ENCODE measurements at regions not wholly inside any gene's neighbourhood (a gene's known extent, or its start where the extent isn't known, plus 50 kb on each side); places are given as distances from the start of the nearest gene placed in this dataset.

DNA sequence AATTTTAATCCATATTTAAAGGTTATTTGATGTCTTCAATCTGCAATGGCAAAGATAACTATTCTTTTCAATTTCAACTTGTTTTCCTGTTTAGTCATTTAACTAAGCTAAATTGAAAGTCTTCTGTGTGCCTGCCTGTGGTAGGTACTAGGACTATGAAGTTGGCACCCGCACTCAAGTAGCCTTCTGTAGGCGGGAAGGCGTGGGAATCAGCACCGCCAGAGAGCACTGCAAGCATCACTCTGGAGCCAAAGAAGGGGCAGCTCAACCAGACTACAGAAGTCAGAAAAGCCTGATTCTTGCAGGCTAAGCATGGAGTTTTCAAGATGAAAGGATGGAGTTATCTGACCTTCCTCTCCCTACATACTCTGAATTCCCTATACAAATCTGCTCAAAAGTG is 269.0 kb upstream of the PHF14 start:
- Mint-ChIP-seq H3K27me3 (no peaks in the 10 kb centered on the region), H3K4me3 (no peak overlapping the region), H3K27ac (no peak overlapping the region), H3K36me3 (no peaks in the 10 kb centered on the region), H3K9me3 (peaks cover 2 to 11% (median 5%) of the 10 kb centered on the region in 3 donors), H3K4me1 (peaks cover 0 to 5% (median 4%) of the 10 kb centered on the region in 3 donors)

DNA sequence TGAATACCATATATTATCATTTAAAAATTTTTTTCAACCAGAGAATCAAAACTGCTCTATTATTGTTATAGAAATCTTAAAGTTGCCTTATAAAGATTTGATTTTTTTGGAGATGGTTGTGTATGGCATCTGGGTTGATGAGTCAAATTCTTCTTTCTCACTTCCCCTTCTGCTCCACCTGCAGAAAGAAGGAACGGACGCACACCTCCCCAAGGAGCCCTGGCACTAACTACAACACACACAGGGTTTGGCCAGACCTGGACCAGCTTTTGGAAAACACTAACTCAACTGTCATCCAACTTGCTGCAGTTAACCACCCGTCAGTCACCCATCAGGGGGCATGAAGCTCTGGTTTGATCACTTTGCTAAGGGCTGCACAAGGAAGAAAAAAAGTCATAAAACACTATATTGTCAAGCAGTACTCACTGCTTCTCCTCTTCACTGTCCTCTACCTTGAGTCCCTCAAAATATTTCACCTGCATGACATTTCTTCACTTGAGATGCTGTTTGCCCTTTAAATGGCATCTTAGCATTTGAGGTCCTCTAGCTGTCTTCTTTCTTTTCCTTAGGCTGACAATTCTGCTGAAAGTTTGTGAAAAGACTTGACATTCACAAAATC is 266.7 kb upstream of the PHF14 start:
- H3K27ac Mint-ChIP-seq = no peak overlapping the region
- no peaks in the 10 kb centered on the region for H3K27me3 Mint-ChIP-seq
- H3K4me3 Mint-ChIP-seq = no peak overlapping the region
- H3K9me3 Mint-ChIP-seq = no peaks in the 10 kb centered on the region
- no peaks in the 10 kb centered on the region for H3K36me3 Mint-ChIP-seq
- peaks cover 0 to 5% (median 4%) of the 10 kb centered on the region in 3 donors for H3K4me1 Mint-ChIP-seq

DNA sequence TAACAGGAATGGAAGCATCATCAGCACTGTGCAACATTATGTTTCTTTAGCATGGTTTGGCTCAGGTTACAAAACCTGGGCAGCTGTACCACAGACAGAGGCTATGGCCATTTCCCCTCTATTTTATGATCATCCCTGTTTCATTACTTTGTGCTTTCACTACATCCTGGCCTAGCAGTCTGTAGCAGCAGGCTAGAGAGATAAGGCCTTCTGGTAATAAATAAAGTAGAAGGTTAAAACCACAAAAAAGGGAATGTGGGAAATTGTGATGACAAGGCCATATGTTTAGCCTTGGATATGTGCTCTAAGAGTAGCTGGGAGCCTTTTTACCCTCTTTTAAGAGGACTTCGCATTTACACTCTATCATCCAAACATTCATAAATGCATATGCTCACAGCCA is 266.2 kb upstream of the PHF14 start:
- H3K9me3 Mint-ChIP-seq = no peaks in the 10 kb centered on the region
- no peak overlapping the region for H3K27ac Mint-ChIP-seq

DNA sequence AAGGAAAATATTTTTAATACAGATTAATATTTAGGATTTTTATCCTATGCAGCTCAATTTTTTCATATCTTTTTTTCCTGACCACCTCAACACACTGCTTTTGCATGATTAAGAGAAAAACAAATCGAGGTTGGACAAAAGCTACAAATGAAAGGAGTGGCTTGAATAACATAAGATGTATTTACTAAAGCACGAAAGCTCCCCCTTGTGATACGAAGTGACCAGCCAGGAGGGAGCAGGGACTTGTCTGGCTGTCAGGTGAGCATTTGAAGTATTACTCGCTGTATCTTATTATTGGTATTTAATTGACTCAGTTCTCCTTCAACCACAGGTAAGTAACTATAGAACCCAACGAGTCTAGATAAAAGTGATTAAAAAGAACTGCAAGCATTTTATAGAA is 265.2 kb upstream of the PHF14 start:
- no peaks in the 10 kb centered on the region for H3K27me3 Mint-ChIP-seq
- no peak overlapping the region for H3K27ac Mint-ChIP-seq
- no peak overlapping the region for H3K4me3 Mint-ChIP-seq
- no peaks in the 10 kb centered on the region for H3K9me3 Mint-ChIP-seq
- no peaks in the 10 kb centered on the region for H3K36me3 Mint-ChIP-seq
- peaks cover 0 to 5% (median 4%) of the 10 kb centered on the region in 3 donors for H3K4me1 Mint-ChIP-seq

More for the DNA sequence above, 266.2 kb upstream of the PHF14 start:
- Mint-ChIP-seq H3K27me3 (no peaks in the 10 kb centered on the region), H3K4me3 (no peak overlapping the region), H3K36me3 (no peaks in the 10 kb centered on the region), H3K4me1 (peaks cover 0 to 5% (median 4%) of the 10 kb centered on the region in 3 donors)

DNA sequence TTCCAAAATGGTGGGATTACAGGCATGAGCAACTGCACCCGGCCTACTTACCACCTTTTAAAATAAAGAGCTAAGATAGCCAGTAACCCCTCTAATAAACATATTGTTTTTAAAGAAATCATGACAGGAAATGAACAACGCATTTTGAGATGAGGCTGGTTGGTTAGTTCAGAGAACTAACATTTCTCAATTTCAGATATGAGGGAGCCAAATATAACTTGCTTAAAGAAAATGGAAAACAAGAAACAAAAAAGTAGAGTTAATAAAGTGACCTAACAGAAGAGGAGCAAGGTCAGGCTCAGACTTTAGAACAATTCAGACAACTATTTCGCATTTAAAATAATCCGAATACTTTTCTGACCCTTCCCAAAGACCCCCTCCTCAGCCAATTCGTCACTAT is 254.9 kb upstream of the PHF14 start:
- Mint-ChIP-seq H3K9me3 (no peaks in the 10 kb centered on the region), H3K36me3 (no peaks in the 10 kb centered on the region), H3K27me3 (no peaks in the 10 kb centered on the region), H3K27ac (no peak overlapping the region), H3K4me3 (no peak overlapping the region), H3K4me1 (no peaks in the 10 kb centered on the region)

DNA sequence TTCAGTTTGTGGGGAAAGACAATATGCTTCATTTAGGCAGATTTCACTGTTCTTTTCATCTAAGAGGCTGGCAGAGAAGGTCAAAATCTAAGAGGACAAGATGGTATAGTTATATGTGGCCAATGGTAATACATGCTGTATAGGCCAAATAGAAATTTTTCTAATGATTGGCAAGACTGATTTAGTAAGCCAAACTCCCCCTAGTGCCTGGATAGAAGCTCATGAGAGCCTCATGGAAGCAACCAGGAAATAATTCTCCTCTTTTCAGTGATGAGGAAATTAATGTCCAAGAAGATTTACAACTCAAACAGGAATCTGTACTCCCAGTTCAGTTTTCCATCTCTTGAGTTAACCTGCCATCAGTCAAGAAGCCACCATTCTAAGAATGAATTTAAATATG is 253.6 kb upstream of the PHF14 start:
- no peaks in the 10 kb centered on the region for H3K27me3 Mint-ChIP-seq
- H3K9me3 Mint-ChIP-seq = no peaks in the 10 kb centered on the region
- H3K4me3 Mint-ChIP-seq = no peak overlapping the region
- H3K27ac Mint-ChIP-seq = no peak overlapping the region
- H3K36me3 Mint-ChIP-seq = no peaks in the 10 kb centered on the region
- no peaks in the 10 kb centered on the region for H3K4me1 Mint-ChIP-seq

DNA sequence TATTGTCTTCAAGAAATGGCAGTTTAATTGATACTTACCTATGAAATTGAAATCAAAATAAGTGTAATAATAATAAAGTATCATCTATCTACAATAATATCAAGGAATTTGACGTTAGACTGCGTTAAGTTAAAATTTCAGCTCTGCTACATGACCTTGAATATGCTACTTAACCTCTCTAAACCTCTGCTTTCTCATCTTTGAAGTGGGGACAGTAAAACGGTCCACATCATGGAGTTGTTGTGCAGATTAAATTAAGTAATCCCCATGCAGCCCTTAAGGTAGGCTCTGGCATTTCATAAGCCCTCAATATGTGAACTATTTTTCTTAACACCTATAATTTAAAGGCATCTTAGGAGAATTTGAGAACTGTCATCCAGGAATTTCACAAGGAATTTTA is 252.4 kb upstream of the PHF14 start:
- no peaks in the 10 kb centered on the region for H3K36me3 Mint-ChIP-seq
- H3K4me3 Mint-ChIP-seq = no peak overlapping the region
- H3K4me1 Mint-ChIP-seq = no peaks in the 10 kb centered on the region
- H3K27me3 Mint-ChIP-seq = no peaks in the 10 kb centered on the region
- H3K27ac Mint-ChIP-seq = no peak overlapping the region
- no peaks in the 10 kb centered on the region for H3K9me3 Mint-ChIP-seq

DNA sequence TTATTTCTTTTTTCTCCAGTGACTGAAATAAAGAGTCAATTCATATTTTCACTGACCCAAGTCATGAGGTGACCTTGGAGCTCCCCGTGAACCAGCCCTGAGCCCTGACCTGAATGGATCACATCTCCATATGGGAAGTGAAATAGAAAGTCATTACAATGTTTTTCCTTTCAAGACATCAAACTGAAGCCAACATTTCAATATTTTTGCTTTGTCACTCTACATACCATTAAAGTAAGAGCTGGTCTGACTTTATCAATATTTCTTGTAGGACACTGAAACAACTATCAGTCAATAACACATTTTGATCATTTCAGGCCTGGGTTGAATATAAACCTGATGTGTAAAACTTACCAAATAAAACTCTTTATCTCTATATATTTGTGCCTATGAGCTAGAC is 249.8 kb upstream of the PHF14 start:
- Mint-ChIP-seq H3K36me3 (no peaks in the 10 kb centered on the region), H3K4me1 (no peaks in the 10 kb centered on the region), H3K27ac (no peak overlapping the region), H3K27me3 (peaks cover 6% of the 10 kb centered on the region), H3K4me3 (no peak overlapping the region), H3K9me3 (peaks cover 0 to 3% (median 0%) of the 10 kb centered on the region in 3 donors)

DNA sequence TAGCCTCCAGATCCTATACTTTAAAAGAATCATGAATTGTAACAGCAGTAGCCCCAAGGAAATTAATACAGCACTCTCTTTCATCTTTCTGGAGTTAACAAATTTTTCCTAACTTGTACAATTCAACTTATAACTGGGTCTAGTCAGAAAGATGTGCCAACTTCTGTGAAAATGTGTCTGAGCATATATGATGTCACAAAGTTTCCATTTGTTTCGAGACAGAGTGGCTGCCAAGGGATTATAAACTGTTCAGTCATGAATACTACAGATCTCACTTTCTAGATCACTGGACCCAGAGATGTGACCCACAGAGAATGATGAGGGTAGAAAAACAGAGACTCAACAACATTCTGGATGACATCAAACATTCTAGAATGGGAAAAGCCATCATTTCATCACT is 249.2 kb upstream of the PHF14 start:
- Mint-ChIP-seq H3K27ac (no peak overlapping the region), H3K4me1 (no peaks in the 10 kb centered on the region), H3K36me3 (no peaks in the 10 kb centered on the region), H3K27me3 (peaks cover 6% of the 10 kb centered on the region), H3K4me3 (no peak overlapping the region), H3K9me3 (peaks cover 0 to 3% (median 0%) of the 10 kb centered on the region in 3 donors)

DNA sequence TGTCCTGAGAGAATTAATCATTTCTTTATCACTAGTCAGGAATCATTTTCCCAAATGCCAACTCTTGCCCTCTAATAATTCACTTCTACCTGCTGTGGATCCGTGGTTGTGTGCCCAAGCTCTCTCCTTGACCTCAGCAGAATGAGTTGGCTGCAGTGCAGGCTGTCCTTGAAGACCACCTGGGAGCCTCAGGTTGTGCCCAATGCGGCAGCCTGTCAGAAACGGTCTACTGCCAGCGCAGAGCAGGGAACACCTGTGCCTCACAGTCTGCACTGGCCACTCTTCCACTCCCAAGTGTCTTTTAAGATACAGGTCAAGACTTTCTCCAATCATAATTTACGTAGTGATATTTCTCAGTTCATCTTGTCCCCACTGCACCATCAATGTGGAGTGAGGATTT is 246.0 kb upstream of the PHF14 start:
- Mint-ChIP-seq H3K4me3 (no peak overlapping the region), H3K36me3 (no peaks in the 10 kb centered on the region), H3K27ac (no peak overlapping the region), H3K4me1 (no peaks in the 10 kb centered on the region), H3K9me3 (peaks cover 0 to 3% (median 2%) of the 10 kb centered on the region in 3 donors), H3K27me3 (peaks cover 6% of the 10 kb centered on the region)

DNA sequence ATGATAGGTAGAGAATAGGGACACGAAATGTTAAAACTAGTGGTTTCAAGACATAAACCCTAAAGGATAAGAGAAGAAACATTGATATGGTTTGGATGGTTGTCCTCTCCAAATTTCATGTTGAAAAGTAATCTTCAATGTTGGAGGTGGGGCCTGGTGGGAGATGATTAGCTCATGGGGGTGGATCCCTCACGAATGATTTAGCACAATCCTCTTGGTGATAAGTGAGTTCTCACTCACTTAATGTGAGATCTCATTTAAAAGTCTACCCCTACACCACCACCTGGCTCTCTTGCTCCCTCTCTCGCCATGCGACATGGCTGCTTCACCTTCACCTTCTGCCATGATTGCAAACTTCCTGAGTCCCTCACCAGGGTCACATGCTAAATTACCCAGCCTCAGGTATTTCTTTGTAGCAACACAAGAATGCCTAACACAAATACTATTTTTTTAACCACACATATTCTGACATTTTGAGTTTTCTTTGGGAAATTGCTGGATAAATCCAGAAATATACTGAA is 242.4 kb upstream of the PHF14 start:
- H3K4me3 Mint-ChIP-seq = no peak overlapping the region

DNA sequence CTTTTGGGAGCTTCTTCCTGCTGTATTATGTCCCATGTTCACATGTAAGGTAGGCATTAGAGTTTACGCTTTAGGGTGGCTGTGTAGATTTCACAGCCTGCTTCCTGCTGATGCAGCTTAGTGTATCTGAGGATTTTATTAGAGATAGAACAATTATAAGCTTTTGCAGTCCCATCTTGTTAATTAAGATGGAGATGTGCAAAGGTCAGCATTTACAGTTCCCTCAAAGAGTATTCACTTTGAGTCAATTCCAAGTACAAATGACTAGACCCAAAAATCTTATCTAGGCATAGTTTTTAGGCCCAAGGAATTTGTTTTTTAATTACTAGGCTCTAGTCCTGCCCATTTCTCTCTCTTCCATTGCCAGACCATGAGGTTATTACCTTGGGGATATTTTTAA is 239.9 kb upstream of the PHF14 start:
- Mint-ChIP-seq H3K27me3 (peaks cover 2% of the 10 kb centered on the region), H3K4me3 (no peak overlapping the region), H3K9me3 (peaks cover 0 to 2% (median 0%) of the 10 kb centered on the region in 3 donors), H3K27ac (no peak overlapping the region), H3K36me3 (no peaks in the 10 kb centered on the region), H3K4me1 (no peaks in the 10 kb centered on the region)

More for the DNA sequence above, 242.4 kb upstream of the PHF14 start:
- no peaks in the 10 kb centered on the region for H3K36me3 Mint-ChIP-seq
- H3K9me3 Mint-ChIP-seq = peaks cover 0 to 3% (median 2%) of the 10 kb centered on the region in 3 donors
- no peaks in the 10 kb centered on the region for H3K4me1 Mint-ChIP-seq
- peaks cover 8% of the 10 kb centered on the region for H3K27me3 Mint-ChIP-seq
- H3K27ac Mint-ChIP-seq = no peak overlapping the region

DNA sequence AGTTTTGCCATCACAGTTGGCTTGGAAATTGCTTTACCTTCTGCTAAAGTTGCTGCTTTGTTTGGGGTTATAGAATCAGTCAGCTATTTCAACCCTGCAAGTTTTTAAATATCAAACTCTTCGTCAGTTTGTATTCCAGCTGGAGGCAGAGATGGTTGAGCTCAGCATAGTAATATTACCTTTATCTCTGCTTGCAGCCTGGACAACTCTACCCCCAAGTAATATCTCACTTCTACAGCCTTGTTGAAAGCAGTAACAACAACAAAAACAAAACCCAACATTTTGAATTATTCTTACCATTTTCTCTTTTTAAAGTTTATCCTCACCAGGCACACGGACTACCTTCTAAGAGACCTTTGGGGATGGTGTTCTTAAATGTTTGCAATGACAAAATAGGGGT is 239.1 kb upstream of the PHF14 start:
- Mint-ChIP-seq H3K36me3 (no peaks in the 10 kb centered on the region), H3K4me1 (no peaks in the 10 kb centered on the region), H3K27ac (no peak overlapping the region), H3K4me3 (no peak overlapping the region), H3K9me3 (peaks cover 0 to 2% (median 0%) of the 10 kb centered on the region in 3 donors), H3K27me3 (peaks cover 2% of the 10 kb centered on the region)

DNA sequence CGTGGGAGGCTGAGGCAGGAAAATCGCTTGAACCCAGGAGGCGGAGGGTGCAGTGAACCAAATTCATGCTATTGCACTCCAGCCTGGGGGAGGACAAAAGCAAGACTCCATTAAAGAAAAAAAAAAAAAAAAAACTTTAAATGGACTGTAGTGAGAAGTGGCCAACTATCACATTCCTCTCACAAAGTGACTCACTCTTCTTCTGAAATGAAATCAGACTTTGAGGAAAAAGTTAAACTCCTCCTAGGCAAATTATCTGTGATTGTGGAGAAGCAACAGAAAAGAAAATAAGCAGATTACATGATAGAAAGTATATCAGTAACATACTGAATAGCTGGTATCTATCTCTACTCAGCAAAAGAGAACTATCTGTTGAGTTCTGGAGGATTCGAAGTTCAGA is 234.3 kb upstream of the PHF14 start:
- H3K9me3 Mint-ChIP-seq = peaks cover 0 to under 1% (median under 1%) of the 10 kb centered on the region in 3 donors
- H3K4me1 Mint-ChIP-seq = no peaks in the 10 kb centered on the region
- no peak overlapping the region for H3K4me3 Mint-ChIP-seq
- H3K36me3 Mint-ChIP-seq = no peaks in the 10 kb centered on the region
- peaks cover 4% of the 10 kb centered on the region for H3K27me3 Mint-ChIP-seq
- H3K27ac Mint-ChIP-seq = no peak overlapping the region

DNA sequence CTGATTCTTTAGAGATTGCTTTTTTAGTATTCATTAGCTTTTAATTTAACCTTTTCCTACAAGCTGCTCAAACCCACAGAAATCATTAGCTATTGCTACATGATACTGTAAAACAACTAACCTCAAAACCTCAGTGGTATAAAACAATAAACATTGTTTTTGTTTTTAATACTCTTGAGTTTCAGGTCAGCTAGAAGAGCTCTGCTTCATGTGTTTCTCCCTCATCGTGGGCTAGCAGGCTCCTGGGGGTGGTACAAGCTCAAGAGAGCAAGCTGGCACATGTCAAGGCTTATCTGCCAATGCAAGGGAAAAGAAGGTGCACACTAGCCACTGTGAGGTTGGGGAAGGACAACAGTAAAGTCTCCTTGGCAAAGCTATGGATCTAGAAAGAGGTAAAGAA is 232.9 kb upstream of the PHF14 start:
- Mint-ChIP-seq H3K27ac (no peak overlapping the region), H3K4me3 (no peak overlapping the region), H3K4me1 (no peaks in the 10 kb centered on the region), H3K9me3 (peaks cover 0 to 7% (median 2%) of the 10 kb centered on the region in 3 donors), H3K36me3 (peaks cover 3% of the 10 kb centered on the region), H3K27me3 (peaks cover 2% of the 10 kb centered on the region)

DNA sequence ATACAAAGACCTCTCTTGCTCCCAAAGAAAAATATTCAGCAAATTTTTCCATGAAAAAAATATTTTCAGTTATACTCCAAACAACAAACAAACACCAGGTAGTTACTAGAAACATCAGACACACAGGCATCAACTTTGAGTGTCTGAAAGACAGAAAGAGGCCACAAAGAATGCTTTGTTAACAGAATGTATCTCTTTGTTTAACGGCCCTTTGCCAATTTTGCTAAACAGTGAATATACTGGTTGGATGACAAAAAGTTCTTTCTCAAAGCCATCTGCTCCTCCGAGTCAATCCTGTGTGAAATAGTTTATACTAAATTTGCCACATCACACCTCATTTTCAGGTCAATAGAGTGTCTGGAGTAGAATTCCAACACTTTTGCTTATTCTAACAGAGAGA is 216.7 kb upstream of the PHF14 start:
- Mint-ChIP-seq H3K27ac (no peak overlapping the region), H3K4me1 (no peaks in the 10 kb centered on the region), H3K4me3 (no peak overlapping the region), H3K9me3 (peaks cover 4 to 21% (median 8%) of the 10 kb centered on the region in 3 donors), H3K36me3 (no peaks in the 10 kb centered on the region), H3K27me3 (no peaks in the 10 kb centered on the region)

Measured in IgD-negative memory B cell (primary cell).